ENCODE measurements at regions not wholly inside any gene's neighbourhood (a gene's known extent, or its start where the extent isn't known, plus 50 kb on each side); places are given as distances from the start of the nearest gene placed in this dataset.

DNA sequence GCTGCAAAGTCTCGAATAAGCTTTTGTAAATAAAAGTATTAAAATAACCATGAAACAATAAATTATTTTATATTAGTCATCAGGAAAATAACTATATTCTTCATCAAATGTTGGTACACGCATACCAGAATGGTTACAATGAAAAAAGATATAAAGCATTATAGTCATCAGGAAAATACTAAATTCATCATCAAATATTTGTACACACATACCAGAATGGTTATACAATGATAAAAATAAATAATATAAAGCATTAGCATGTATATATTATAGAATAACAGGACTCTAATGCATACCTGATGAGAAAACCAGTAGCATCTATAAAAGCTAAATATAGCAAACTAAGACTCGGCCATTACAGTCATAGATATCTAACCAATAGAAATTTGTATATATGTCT lies 202.9 kb downstream of the TRAM1L1 start:
- Histone ChIP-seq H2AFZ (ENCODE audit: low read depth) (no peak overlapping the region), H3K9ac (no peak overlapping the region), H3K9me2 (no peaks in the 10 kb centered on the region), H3K36me3 (replicated peaks in 1 of 2; ENCODE audit: control insufficient read depth in 1 of 2, insufficient read depth in 2 of 2, low read length in 1 of 2) (no peaks in the 10 kb centered on the region), H3K27ac (ENCODE audit: low read depth in 2 of 2, low read length in 1 of 2) (no peak overlapping the region), H3K27me3 (ENCODE audit: insufficient read depth) (no peaks in the 10 kb centered on the region), H3K9me3 (no peaks in the 10 kb centered on the region), H4K20me1 (ENCODE audit: insufficient read depth) (no peaks in the 10 kb centered on the region), H3K4me3 (ENCODE audit: low read depth in 2 of 2, low read length in 1 of 2) (no peak overlapping the region), H3K4me2 (no peak overlapping the region), H3F3A (replicated peaks; ENCODE audit: insufficient read depth) (no peaks in the 10 kb centered on the region), H3K4me1 (ENCODE audit: control insufficient read depth in 1 of 2, insufficient read depth in 2 of 2, low read depth in 1 of 2, low read length in 1 of 2) (no peaks in the 10 kb centered on the region; a peak in 1 of 4 replicates), H3K79me2 (ENCODE audit: insufficient read depth) (no peaks in the 10 kb centered on the region)
- 44% methylated on average over 3 of the region's 3 CpGs for WGBS (ENCODE audit: low lambda C conversion rate)
- ChIA-PET POLR2A (no interaction called here), CTCF (interaction anchor here (0.9 to 1.7 kb wide), 3 partner anchors 9 to 44 kb away, joined by 3 to 6 read pairs (median 3); no protein-coding TSS in a partner anchor)
- DNase-seq, result no peak
- TF ChIP-seq, protein P1, sequence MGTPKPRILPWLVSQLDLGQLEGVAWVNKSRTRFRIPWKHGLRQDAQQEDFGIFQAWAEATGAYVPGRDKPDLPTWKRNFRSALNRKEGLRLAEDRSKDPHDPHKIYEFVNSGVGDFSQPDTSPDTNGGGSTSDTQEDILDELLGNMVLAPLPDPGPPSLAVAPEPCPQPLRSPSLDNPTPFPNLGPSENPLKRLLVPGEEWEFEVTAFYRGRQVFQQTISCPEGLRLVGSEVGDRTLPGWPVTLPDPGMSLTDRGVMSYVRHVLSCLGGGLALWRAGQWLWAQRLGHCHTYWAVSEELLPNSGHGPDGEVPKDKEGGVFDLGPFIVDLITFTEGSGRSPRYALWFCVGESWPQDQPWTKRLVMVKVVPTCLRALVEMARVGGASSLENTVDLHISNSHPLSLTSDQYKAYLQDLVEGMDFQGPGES (IDR thresholded peaks at IDR 0.05; ENCODE audit: low read depth, low read length), result no peak
- TF ChIP-seq TAF1 (IDR thresholded peaks at IDR 0.05; ENCODE audit: borderline replicate concordance, low read depth, low read length) (no peak), GATA2 (CRISPR knock-in tag; IDR thresholded peaks at IDR 0.05) (no peak), RCOR1 (IDR thresholded peaks at IDR 0.05; ENCODE audit: low read length) (no peak), FOXM1 (IDR thresholded peaks at IDR 0.05; ENCODE audit: low read depth) (no peak), CHD2 (IDR thresholded peaks at IDR 0.05; ENCODE audit: low read length, partially characterized antibody) (no peak), SMC3 (IDR thresholded peaks at IDR 0.05; ENCODE audit: low read depth, low read length) (no peak), ELF1 (IDR thresholded peaks at IDR 0.05) (no peak), EZH2phosphoT487 (IDR thresholded peaks at IDR 0.05; ENCODE audit: borderline replicate concordance, low read depth) (no peak), RFX5 (IDR thresholded peaks at IDR 0.05; ENCODE audit: low read length) (no peak)
- TF ChIP-seq, protein P2, sequence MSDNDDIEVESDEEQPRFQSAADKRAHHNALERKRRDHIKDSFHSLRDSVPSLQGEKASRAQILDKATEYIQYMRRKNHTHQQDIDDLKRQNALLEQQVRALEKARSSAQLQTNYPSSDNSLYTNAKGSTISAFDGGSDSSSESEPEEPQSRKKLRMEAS (IDR thresholded peaks at IDR 0.05; ENCODE audit: low read depth), result no peak

DNA sequence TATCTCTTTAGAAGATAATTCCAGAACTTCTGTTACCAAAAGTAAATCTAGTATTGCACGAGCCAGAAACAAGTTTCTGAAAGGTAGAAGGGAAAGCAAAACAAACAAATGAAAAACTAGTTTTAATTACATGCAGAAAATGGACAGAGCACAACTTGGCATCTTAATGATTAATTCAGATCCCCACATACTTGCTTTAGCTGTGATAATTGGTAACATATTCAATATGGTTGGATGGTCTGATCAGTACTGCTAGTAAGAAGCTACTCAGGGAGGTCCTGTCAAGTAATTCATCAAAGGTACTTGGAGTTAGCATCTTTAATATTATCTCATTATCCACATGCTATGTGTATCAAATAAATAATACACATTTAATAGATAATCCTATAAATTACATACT lies 204.3 kb downstream of the TRAM1L1 start:
- Histone ChIP-seq H3K9ac (no peak overlapping the region), H4K20me1 (ENCODE audit: insufficient read depth) (no peaks in the 10 kb centered on the region), H3K27ac (ENCODE audit: low read depth in 2 of 2, low read length in 1 of 2) (no peak overlapping the region), H3K4me1 (ENCODE audit: control insufficient read depth in 1 of 2, insufficient read depth in 2 of 2, low read depth in 1 of 2, low read length in 1 of 2) (no peaks in the 10 kb centered on the region; a peak in 1 of 4 replicates), H3K4me3 (ENCODE audit: low read depth in 2 of 2, low read length in 1 of 2) (no peak overlapping the region), H3F3A (replicated peaks; ENCODE audit: insufficient read depth) (no peaks in the 10 kb centered on the region), H3K36me3 (replicated peaks in 1 of 2; ENCODE audit: control insufficient read depth in 1 of 2, insufficient read depth in 2 of 2, low read length in 1 of 2) (no peaks in the 10 kb centered on the region), H3K27me3 (ENCODE audit: insufficient read depth) (no peaks in the 10 kb centered on the region), H3K79me2 (ENCODE audit: insufficient read depth) (no peaks in the 10 kb centered on the region), H2AFZ (ENCODE audit: low read depth) (no peak overlapping the region), H3K9me2 (no peaks in the 10 kb centered on the region), H3K4me2 (no peak overlapping the region), H3K9me3 (no peaks in the 10 kb centered on the region)
- no peak for DNase-seq
- ChIA-PET POLR2A (no interaction called here), CTCF (interaction anchor here (1.4 to 1.7 kb wide), 2 partner anchors 10 to 43 kb away, joined by 3 to 6 read pairs; no protein-coding TSS in a partner anchor)
- WGBS (ENCODE audit: low lambda C conversion rate), result 27% methylated on average over 1 of the region's 1 CpG
- TF ChIP-seq, protein P1 (IDR thresholded peaks at IDR 0.05; ENCODE audit: low read depth, low read length), result no peak
- TF ChIP-seq TCF12 (IDR thresholded peaks at IDR 0.05) (no peak), POLR2AphosphoS5 (IDR thresholded peaks at IDR 0.05; ENCODE audit: low read depth, low read length) (no peak), EP300 (IDR thresholded peaks at IDR 0.05; ENCODE audit: borderline replicate concordance in 1 of 2, low read depth in 1 of 2, low read length in 1 of 2) (no peak), RFX5 (IDR thresholded peaks at IDR 0.05; ENCODE audit: low read length) (no peak), TAF1 (IDR thresholded peaks at IDR 0.05; ENCODE audit: borderline replicate concordance, low read depth, low read length) (no peak), GABPA (IDR thresholded peaks at IDR 0.05; ENCODE audit: low read depth) (no peak), SIN3A (IDR thresholded peaks at IDR 0.05; ENCODE audit: borderline replicate concordance, low read depth, low read length) (no peak), FOXJ3 (CRISPR knock-in tag; IDR thresholded peaks at IDR 0.05) (no peak), FOSL2 (IDR thresholded peaks at IDR 0.05; ENCODE audit: borderline replicate concordance, low read depth) (no peak), RXRA (IDR thresholded peaks at IDR 0.05; ENCODE audit: borderline replicate concordance, low read depth) (no peak), ELF1 (IDR thresholded peaks at IDR 0.05) (no peak), NRF1 (IDR thresholded peaks at IDR 0.05; ENCODE audit: low read depth, low read length) (no peak), JUND (IDR thresholded peaks at IDR 0.05) (no peak), SMC3 (IDR thresholded peaks at IDR 0.05; ENCODE audit: low read depth, low read length) (no peak)
- TF ChIP-seq, protein P3, sequence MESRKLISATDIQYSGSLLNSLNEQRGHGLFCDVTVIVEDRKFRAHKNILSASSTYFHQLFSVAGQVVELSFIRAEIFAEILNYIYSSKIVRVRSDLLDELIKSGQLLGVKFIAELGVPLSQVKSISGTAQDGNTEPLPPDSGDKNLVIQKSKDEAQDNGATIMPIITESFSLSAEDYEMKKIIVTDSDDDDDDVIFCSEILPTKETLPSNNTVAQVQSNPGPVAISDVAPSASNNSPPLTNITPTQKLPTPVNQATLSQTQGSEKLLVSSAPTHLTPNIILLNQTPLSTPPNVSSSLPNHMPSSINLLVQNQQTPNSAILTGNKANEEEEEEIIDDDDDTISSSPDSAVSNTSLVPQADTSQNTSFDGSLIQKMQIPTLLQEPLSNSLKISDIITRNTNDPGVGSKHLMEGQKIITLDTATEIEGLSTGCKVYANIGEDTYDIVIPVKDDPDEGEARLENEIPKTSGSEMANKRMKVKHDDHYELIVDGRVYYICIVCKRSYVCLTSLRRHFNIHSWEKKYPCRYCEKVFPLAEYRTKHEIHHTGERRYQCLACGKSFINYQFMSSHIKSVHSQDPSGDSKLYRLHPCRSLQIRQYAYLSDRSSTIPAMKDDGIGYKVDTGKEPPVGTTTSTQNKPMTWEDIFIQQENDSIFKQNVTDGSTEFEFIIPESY (IDR thresholded peaks at IDR 0.05; ENCODE audit: borderline replicate concordance, low read depth), result no peak
- TF ChIP-seq, protein P4, sequence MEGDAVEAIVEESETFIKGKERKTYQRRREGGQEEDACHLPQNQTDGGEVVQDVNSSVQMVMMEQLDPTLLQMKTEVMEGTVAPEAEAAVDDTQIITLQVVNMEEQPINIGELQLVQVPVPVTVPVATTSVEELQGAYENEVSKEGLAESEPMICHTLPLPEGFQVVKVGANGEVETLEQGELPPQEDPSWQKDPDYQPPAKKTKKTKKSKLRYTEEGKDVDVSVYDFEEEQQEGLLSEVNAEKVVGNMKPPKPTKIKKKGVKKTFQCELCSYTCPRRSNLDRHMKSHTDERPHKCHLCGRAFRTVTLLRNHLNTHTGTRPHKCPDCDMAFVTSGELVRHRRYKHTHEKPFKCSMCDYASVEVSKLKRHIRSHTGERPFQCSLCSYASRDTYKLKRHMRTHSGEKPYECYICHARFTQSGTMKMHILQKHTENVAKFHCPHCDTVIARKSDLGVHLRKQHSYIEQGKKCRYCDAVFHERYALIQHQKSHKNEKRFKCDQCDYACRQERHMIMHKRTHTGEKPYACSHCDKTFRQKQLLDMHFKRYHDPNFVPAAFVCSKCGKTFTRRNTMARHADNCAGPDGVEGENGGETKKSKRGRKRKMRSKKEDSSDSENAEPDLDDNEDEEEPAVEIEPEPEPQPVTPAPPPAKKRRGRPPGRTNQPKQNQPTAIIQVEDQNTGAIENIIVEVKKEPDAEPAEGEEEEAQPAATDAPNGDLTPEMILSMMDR (IDR thresholded peaks at IDR 0.05), result no peak
